Sigmoid colon (tissue), 6 donors: ENCODE measurements at regions not wholly inside any gene's neighbourhood (a gene's known extent, or its start where the extent isn't known, plus 50 kb on each side); places are given as distances from the start of the nearest gene placed in this dataset.

Experiments used
- DNase-seq: peaks from one replicate; pipeline ENCODE4 v3.0.0-alpha.2; 2019
- H3K27ac ChIP-seq, 4 donors: fragments of 200-600 bp; sonication (generic); one replicate each; pipeline ENCODE4 v1.5.1; 2016 to 2019; ENCODE audit warnings: mild to moderate bottlenecking in 1 of 4
- H3K27me3 ChIP-seq, 3 donors: fragments of 200-600 bp; sonication (generic); one replicate each; pipeline ENCODE4 v1.5.1; 2019; ENCODE audit warnings: mild to moderate bottlenecking in 1 of 3
- H3K36me3 ChIP-seq, 4 donors: fragments of 200-600 bp; sonication (generic); one replicate each; pipeline ENCODE4 v1.5.1; 2016 to 2019
- H3K4me1 ChIP-seq, 4 donors: fragments of 200-600 bp; sonication (generic); one replicate each; pipeline ENCODE4 v1.5.1; 2017 to 2019
- H3K4me3 ChIP-seq, 4 donors: fragments of 200-600 bp; sonication (generic); one replicate each; pipeline ENCODE4 v1.5.1; 2017 to 2019; ENCODE audit warnings: mild to moderate bottlenecking in 2 of 4, moderate library complexity in 1 of 4
- H3K9me3 ChIP-seq, 4 donors: fragments of 200-600 bp in 3 of 4; sonication (generic) in 3 of 4; one replicate each; pipeline versions ENCODE4 v1.5.1 to v1.6.1; 2013 to 2019
- EP300 ChIP-seq, 4 donors: sonication (generic); formaldehyde crosslinking; IDR thresholded peaks; one replicate each; pipeline ENCODE4 v1.6.1; 2017; ENCODE audit warnings: antibody characterized with exemption in 4 of 4
- POLR2A ChIP-seq, 2 donors: fragments of 450-650 bp; IDR thresholded peaks; one replicate each; pipeline ENCODE4 v1.6.1; 2016; ENCODE audit warnings: antibody characterized with exemption in 2 of 2, mild to moderate bottlenecking in 2 of 2, moderate library complexity in 2 of 2
- POLR2AphosphoS5 ChIP-seq, 4 donors: sonication (generic); formaldehyde crosslinking; IDR thresholded peaks; one replicate each; pipeline ENCODE4 v1.6.1; 2017; ENCODE audit warnings: antibody characterized with exemption in 4 of 4
- WGBS, 2 donors: extraction: QIAGEN DNeasy Blood & Tissue Kit; methylation state at CpG; one replicate each; pipeline ENCODE4 v1.1.7; 2013; 5-methylcytosine and 5-hydroxymethylcytosine counted together
- intact Hi-C: fragments of 100-400 bp; cut with DNase I; formaldehyde crosslinking; loops from one replicate; pipeline ENCODE4 v1.15.1; 2023
- TF ChIP-seq, protein P1 (sequence below), 4 experiments: fragments of 450-650 bp in 3 of 4; fragments of 200-600 bp in 1 of 4; IDR thresholded peaks; one replicate each; pipeline ENCODE4 v1.5.1; 2016 to 2019; ENCODE audit warnings: antibody characterized with exemption in 4 of 4, mild to moderate bottlenecking in 3 of 4, moderate library complexity in 2 of 4
- donor health status: healthy with polysubstance abuse.
- donor health status: healthy.

DNA sequence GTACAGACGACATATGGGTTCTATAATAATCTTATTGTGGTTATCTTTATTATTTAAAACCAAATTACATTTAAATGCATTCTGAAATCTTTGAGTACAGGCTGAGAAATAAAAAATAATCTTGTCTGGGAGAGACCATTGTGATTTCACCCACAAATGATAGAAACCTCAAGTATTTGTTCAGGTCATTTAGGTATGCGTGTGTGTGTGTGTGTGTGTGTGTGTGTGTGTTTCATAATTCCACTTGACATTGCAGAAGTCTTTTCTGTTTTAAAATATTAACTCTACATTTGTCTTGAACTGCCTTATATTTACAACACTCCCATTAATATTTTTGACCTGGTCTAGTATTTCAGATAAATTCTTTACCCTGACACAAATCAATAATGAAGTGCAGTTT is 126.9 kb downstream of the SPRY2 start:
- no peaks in the 10 kb centered on the region for H3K36me3 ChIP-seq
- TF ChIP-seq, protein P1, sequence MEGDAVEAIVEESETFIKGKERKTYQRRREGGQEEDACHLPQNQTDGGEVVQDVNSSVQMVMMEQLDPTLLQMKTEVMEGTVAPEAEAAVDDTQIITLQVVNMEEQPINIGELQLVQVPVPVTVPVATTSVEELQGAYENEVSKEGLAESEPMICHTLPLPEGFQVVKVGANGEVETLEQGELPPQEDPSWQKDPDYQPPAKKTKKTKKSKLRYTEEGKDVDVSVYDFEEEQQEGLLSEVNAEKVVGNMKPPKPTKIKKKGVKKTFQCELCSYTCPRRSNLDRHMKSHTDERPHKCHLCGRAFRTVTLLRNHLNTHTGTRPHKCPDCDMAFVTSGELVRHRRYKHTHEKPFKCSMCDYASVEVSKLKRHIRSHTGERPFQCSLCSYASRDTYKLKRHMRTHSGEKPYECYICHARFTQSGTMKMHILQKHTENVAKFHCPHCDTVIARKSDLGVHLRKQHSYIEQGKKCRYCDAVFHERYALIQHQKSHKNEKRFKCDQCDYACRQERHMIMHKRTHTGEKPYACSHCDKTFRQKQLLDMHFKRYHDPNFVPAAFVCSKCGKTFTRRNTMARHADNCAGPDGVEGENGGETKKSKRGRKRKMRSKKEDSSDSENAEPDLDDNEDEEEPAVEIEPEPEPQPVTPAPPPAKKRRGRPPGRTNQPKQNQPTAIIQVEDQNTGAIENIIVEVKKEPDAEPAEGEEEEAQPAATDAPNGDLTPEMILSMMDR (IDR thresholded peaks at IDR 0.05): no peak
- TF ChIP-seq POLR2A (IDR thresholded peaks at IDR 0.05) (no peak), POLR2AphosphoS5 (IDR thresholded peaks at IDR 0.05) (no peak), EP300 (IDR thresholded peaks at IDR 0.05) (no peak)
- no peak overlapping the region for H3K27ac ChIP-seq
- DNase-seq: no peak
- H3K9me3 ChIP-seq: no peaks in the 10 kb centered on the region
- WGBS, 2 donors: 74 to 83% methylated on average over 2 of the region's 2 CpGs
- no peaks in the 10 kb centered on the region for H3K27me3 ChIP-seq
- intact Hi-C loops: no loop called here
- no peak overlapping the region for H3K4me3 ChIP-seq
- no peaks in the 10 kb centered on the region for H3K4me1 ChIP-seq

DNA sequence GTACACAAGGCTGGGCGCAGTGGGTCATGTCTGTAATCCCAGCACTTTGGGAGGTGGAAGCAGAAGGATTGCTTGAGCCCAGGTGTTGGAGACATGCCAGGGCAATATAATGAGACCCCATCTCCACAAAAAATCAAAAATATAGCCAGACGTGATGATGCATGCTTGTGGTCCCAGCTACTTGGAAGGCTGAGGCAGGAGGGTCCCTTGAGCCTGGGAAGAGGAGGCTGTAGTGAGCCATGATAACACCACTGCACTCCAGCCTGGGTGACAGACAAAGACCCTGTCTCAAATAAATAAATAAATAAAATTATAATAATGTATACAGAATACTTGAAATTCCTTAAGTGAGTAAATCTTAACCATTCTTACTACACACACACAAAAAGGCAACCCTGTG is 127.7 kb downstream of the SPRY2 start:
- WGBS, 2 donors: 93 to 95% methylated on average over 2 of the region's 2 CpGs
- Histone ChIP-seq H3K27me3 (no peaks in the 10 kb centered on the region), H3K4me1 (no peaks in the 10 kb centered on the region), H3K9me3 (no peaks in the 10 kb centered on the region), H3K36me3 (no peaks in the 10 kb centered on the region), H3K4me3 (no peak overlapping the region), H3K27ac (no peak overlapping the region)
- TF ChIP-seq POLR2AphosphoS5 (IDR thresholded peaks at IDR 0.05): no peak
- TF ChIP-seq POLR2A (IDR thresholded peaks at IDR 0.05): no peak
- TF ChIP-seq, protein P1 (IDR thresholded peaks at IDR 0.05): no peak
- no peak for TF ChIP-seq EP300 (IDR thresholded peaks at IDR 0.05)
- intact Hi-C loops: no loop called here
- no peak for DNase-seq

DNA sequence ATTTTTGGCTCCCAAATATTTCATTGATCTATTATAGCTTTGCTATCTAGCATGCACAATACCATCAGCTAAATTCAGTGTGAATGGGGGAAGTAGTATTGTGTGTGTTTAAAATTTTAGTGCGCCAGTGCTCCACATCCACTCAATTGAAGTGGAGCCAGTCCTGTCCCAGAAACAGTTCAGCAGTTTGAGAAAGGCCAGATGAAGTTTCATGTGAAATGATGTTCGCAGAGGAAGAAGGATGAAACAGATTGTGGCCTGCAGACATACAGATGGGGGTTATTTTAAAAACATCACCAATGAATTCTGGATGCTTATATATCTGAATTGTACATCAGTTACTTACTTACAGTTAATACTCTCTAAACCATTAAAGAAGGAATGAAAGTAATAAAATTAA is 129.4 kb downstream of the SPRY2 start:
- H3K4me3 ChIP-seq: no peak overlapping the region
- no peaks in the 10 kb centered on the region for H3K4me1 ChIP-seq
- TF ChIP-seq EP300 (IDR thresholded peaks at IDR 0.05): no peak
- TF ChIP-seq POLR2AphosphoS5 (IDR thresholded peaks at IDR 0.05): no peak
- TF ChIP-seq, protein P1 (IDR thresholded peaks at IDR 0.05): no peak
- TF ChIP-seq POLR2A (IDR thresholded peaks at IDR 0.05): no peak
- DNase-seq: no peak
- intact Hi-C loops: no loop called here
- no peaks in the 10 kb centered on the region for H3K36me3 ChIP-seq
- no peak overlapping the region for H3K27ac ChIP-seq
- WGBS, 2 donors: 90 to 97% methylated on average over 2 of the region's 2 CpGs
- no peaks in the 10 kb centered on the region for H3K27me3 ChIP-seq
- H3K9me3 ChIP-seq: no peaks in the 10 kb centered on the region

DNA sequence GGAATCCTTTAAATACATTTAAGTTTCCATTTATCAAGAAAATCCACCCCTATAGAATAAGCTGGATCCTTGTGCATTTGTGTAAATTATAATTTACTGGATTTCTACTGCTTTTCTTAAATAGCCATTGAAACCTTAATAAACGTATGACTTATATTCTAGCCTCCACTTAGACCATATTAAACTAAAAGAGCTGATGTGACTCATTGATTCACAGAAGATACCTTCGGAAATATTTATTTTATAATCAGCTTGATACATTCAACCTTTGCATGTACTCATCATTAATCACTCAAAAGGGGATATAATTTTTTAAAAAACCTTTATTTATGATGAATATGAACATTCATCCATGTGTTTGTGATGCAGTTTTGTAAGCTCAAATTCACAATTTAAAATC is 136.3 kb downstream of the SPRY2 start:
- Histone ChIP-seq H3K36me3 (no peaks in the 10 kb centered on the region), H3K27me3 (no peaks in the 10 kb centered on the region), H3K4me3 (no peak overlapping the region), H3K9me3 (no peaks in the 10 kb centered on the region), H3K27ac (no peak overlapping the region), H3K4me1 (no peaks in the 10 kb centered on the region)
- 90 to 94% methylated on average over 2 of the region's 2 CpGs for WGBS, 2 donors
- intact Hi-C loops: no loop called here
- DNase-seq: no peak
- TF ChIP-seq POLR2AphosphoS5 (IDR thresholded peaks at IDR 0.05): no peak
- no peak for TF ChIP-seq POLR2A (IDR thresholded peaks at IDR 0.05)
- TF ChIP-seq, protein P1 (IDR thresholded peaks at IDR 0.05): no peak
- no peak for TF ChIP-seq EP300 (IDR thresholded peaks at IDR 0.05)

DNA sequence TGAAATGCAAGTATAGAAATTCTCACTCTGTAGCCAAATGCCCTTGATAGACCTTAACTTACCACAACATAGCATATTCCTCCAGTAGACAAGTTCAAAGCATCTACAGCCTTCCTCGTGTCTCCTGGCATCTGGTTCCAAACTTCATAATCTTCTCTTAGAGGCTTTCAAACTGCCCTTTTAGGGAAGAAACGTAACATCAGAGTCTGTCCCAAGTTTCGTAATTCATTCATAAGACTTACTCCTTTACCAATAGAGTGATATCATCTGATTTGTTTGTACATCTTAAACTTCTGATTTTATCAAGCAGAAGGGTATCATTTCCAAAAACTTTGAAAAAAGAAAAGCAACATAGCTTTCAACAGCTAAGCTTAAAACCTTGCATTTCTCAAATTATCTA is 137.4 kb downstream of the SPRY2 start:
- Histone ChIP-seq H3K4me1 (no peaks in the 10 kb centered on the region), H3K36me3 (no peaks in the 10 kb centered on the region), H3K27ac (no peak overlapping the region), H3K4me3 (no peak overlapping the region), H3K27me3 (no peaks in the 10 kb centered on the region), H3K9me3 (no peaks in the 10 kb centered on the region)
- no peak for DNase-seq
- no peak for TF ChIP-seq EP300 (IDR thresholded peaks at IDR 0.05)
- no peak for TF ChIP-seq POLR2AphosphoS5 (IDR thresholded peaks at IDR 0.05)
- TF ChIP-seq, protein P1 (IDR thresholded peaks at IDR 0.05): no peak
- TF ChIP-seq POLR2A (IDR thresholded peaks at IDR 0.05): no peak
- WGBS, 2 donors: 86% methylated on average over 3 of the region's 3 CpGs
- intact Hi-C loops: no loop called here
